ENCODE measurements at regions not wholly inside any gene's neighbourhood (a gene's known extent, or its start where the extent isn't known, plus 50 kb on each side); places are given as distances from the start of the nearest gene placed in this dataset.

GRCh38 chr1:59169703-59170102, 127.2 kb upstream of the FGGY start:
- Mint-ChIP-seq H3K27me3 (ENCODE audit: insufficient read depth) (peaks cover 6% of the 10 kb centered on the region), H3K36me3 (ENCODE audit: low read depth) (no peaks in the 10 kb centered on the region), H3K9me3 (peaks cover 4% of the 10 kb centered on the region), H3K4me1 (no peaks in the 10 kb centered on the region), H3K4me3 (no peak overlapping the region), H3K27ac (no peak overlapping the region)
- TF ChIP-seq, protein P1, sequence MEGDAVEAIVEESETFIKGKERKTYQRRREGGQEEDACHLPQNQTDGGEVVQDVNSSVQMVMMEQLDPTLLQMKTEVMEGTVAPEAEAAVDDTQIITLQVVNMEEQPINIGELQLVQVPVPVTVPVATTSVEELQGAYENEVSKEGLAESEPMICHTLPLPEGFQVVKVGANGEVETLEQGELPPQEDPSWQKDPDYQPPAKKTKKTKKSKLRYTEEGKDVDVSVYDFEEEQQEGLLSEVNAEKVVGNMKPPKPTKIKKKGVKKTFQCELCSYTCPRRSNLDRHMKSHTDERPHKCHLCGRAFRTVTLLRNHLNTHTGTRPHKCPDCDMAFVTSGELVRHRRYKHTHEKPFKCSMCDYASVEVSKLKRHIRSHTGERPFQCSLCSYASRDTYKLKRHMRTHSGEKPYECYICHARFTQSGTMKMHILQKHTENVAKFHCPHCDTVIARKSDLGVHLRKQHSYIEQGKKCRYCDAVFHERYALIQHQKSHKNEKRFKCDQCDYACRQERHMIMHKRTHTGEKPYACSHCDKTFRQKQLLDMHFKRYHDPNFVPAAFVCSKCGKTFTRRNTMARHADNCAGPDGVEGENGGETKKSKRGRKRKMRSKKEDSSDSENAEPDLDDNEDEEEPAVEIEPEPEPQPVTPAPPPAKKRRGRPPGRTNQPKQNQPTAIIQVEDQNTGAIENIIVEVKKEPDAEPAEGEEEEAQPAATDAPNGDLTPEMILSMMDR (conservative IDR thresholded peaks at IDR 0.05), result no peak
- Histone ChIP-seq H3K4me3 (ENCODE audit: low read length) (no peak overlapping the region), H3K4me1 (ENCODE audit: control insufficient read depth, insufficient read depth, low read length) (no peaks in the 10 kb centered on the region), H3K9ac (ENCODE audit: extremely low read depth, low read length, poor library complexity, severe bottlenecking) (no peak overlapping the region), H3K36me3 (ENCODE audit: control insufficient read depth, insufficient read depth, low read length) (no peaks in the 10 kb centered on the region), H3K27ac (ENCODE audit: low read depth, low read length) (no peak overlapping the region), H3K9me3 (ENCODE audit: control insufficient read depth, low read length) (no peaks in the 10 kb centered on the region), H3K27me3 (ENCODE audit: control insufficient read depth, insufficient read depth, low read length, poor library complexity, severe bottlenecking) (no peaks in the 10 kb centered on the region)
- no peak for DNase-seq
- 82 to 89% methylated on average over 1 of the region's 1 CpG for WGBS, 2 experiments (ENCODE audit: insufficient coverage in 1 of 2, insufficient read length in 1 of 2)

GRCh38 chr1:59170659-59171058, 126.2 kb upstream of the FGGY start:
- H3K4me1 Mint-ChIP-seq, result no peaks in the 10 kb centered on the region
- H3K4me3 Mint-ChIP-seq, result no peak overlapping the region
- Histone ChIP-seq H3K36me3 (ENCODE audit: control insufficient read depth, insufficient read depth, low read length) (no peaks in the 10 kb centered on the region), H3K9me3 (ENCODE audit: control insufficient read depth, low read length) (no peaks in the 10 kb centered on the region), H3K4me1 (ENCODE audit: control insufficient read depth, insufficient read depth, low read length) (no peaks in the 10 kb centered on the region), H3K9ac (ENCODE audit: extremely low read depth, low read length, poor library complexity, severe bottlenecking) (no peak overlapping the region), H3K27me3 (ENCODE audit: control insufficient read depth, insufficient read depth, low read length, poor library complexity, severe bottlenecking) (no peaks in the 10 kb centered on the region), H3K27ac (ENCODE audit: low read depth, low read length) (no peak overlapping the region), H3K4me3 (ENCODE audit: low read length) (no peak overlapping the region)
- peaks cover 3% of the 10 kb centered on the region for H3K9me3 Mint-ChIP-seq
- H3K36me3 Mint-ChIP-seq (ENCODE audit: low read depth), result no peaks in the 10 kb centered on the region
- H3K27ac Mint-ChIP-seq, result no peak overlapping the region
- H3K27me3 Mint-ChIP-seq (ENCODE audit: insufficient read depth), result peaks cover 3% of the 10 kb centered on the region
- 92 to 100% methylated on average over 1 to 3 of the region's 3 CpGs for WGBS, 2 experiments (ENCODE audit: insufficient coverage in 1 of 2, insufficient read length in 1 of 2)
- no peak for DNase-seq
- TF ChIP-seq, protein P1 (conservative IDR thresholded peaks at IDR 0.05), result no peak

GRCh38 chr1:59171788-59172187, 125.1 kb upstream of the FGGY start:
- Mint-ChIP-seq H3K4me3 (no peak overlapping the region), H3K27me3 (ENCODE audit: insufficient read depth) (peaks cover 3% of the 10 kb centered on the region), H3K9me3 (no peaks in the 10 kb centered on the region), H3K4me1 (no peaks in the 10 kb centered on the region), H3K27ac (no peak overlapping the region), H3K36me3 (ENCODE audit: low read depth) (no peaks in the 10 kb centered on the region)
- no peak for DNase-seq
- TF ChIP-seq, protein P1 (conservative IDR thresholded peaks at IDR 0.05), result no peak
- Histone ChIP-seq H3K9ac (ENCODE audit: extremely low read depth, low read length, poor library complexity, severe bottlenecking) (no peak overlapping the region), H3K36me3 (ENCODE audit: control insufficient read depth, insufficient read depth, low read length) (no peaks in the 10 kb centered on the region), H3K27ac (ENCODE audit: low read depth, low read length) (no peak overlapping the region), H3K4me3 (ENCODE audit: low read length) (no peak overlapping the region), H3K4me1 (ENCODE audit: control insufficient read depth, insufficient read depth, low read length) (no peaks in the 10 kb centered on the region), H3K27me3 (ENCODE audit: control insufficient read depth, insufficient read depth, low read length, poor library complexity, severe bottlenecking) (no peaks in the 10 kb centered on the region), H3K9me3 (ENCODE audit: control insufficient read depth, low read length) (peaks cover 2% of the 10 kb centered on the region)
- WGBS, 2 experiments (ENCODE audit: insufficient coverage in 1 of 2, insufficient read length in 1 of 2), result 96% methylated on average over 4 of the region's 4 CpGs; no CpG with 5 or more reads in 1 of the 2 experiments

Data from endodermal cell (in vitro differentiated cells).